ENCODE measurements at regions not wholly inside any gene's neighbourhood (a gene's known extent, or its start where the extent isn't known, plus 50 kb on each side); places are given as distances from the start of the nearest gene placed in this dataset.

- ATAC-seq (ENCODE audit: low read depth) (no peak), DNase-seq (ENCODE audit: low spot score) (no peak)
- no peaks in the 10 kb centered on the region for H3K4me1 ChIP-seq (ENCODE audit: insufficient read depth, poor library complexity, severe bottlenecking)
- no peaks in the 10 kb centered on the region for H3K36me3 ChIP-seq (ENCODE audit: low read depth)
- H3K4me3 ChIP-seq (ENCODE audit: severe bottlenecking) = no peak overlapping the region
- TF ChIP-seq CTCF (IDR thresholded peaks at IDR 0.05; ENCODE audit: poor library complexity, severe bottlenecking) = no peak
- H3K9me3 ChIP-seq (ENCODE audit: severe bottlenecking) = no peaks in the 10 kb centered on the region
- H3K27ac ChIP-seq (ENCODE audit: poor library complexity, severe bottlenecking) = no peak overlapping the region
- no peaks in the 10 kb centered on the region for H3K27me3 ChIP-seq (ENCODE audit: insufficient read depth, poor library complexity, severe bottlenecking)
Observed at GRCh38 chr3:70737666-70738290, 425.3 kb upstream of the MDFIC2 start.

GRCh38 chr3:70736009-70736408 lies 423.6 kb upstream of the MDFIC2 start:
- ATAC-seq (ENCODE audit: low read depth) (peak; percentile 81), DNase-seq (ENCODE audit: low spot score) (no peak)
- no peak for TF ChIP-seq CTCF (IDR thresholded peaks at IDR 0.05; ENCODE audit: poor library complexity, severe bottlenecking)

GRCh38 chr3:70734756-70735155 lies 422.3 kb upstream of the MDFIC2 start:
- ATAC-seq (ENCODE audit: low read depth) (no peak), DNase-seq (ENCODE audit: low spot score) (no peak)
- Histone ChIP-seq H3K9me3 (ENCODE audit: severe bottlenecking) (no peaks in the 10 kb centered on the region), H3K27me3 (ENCODE audit: insufficient read depth, poor library complexity, severe bottlenecking) (no peaks in the 10 kb centered on the region), H3K4me3 (ENCODE audit: severe bottlenecking) (no peak overlapping the region), H3K36me3 (ENCODE audit: low read depth) (no peaks in the 10 kb centered on the region), H3K27ac (ENCODE audit: poor library complexity, severe bottlenecking) (no peak overlapping the region), H3K4me1 (ENCODE audit: insufficient read depth, poor library complexity, severe bottlenecking) (no peaks in the 10 kb centered on the region)
- TF ChIP-seq CTCF (IDR thresholded peaks at IDR 0.05; ENCODE audit: poor library complexity, severe bottlenecking) = no peak

More at GRCh38 chr3:70736009-70736408, 423.6 kb upstream of the MDFIC2 start:
- H3K27ac ChIP-seq (ENCODE audit: poor library complexity, severe bottlenecking) = no peak overlapping the region
- H3K4me1 ChIP-seq (ENCODE audit: insufficient read depth, poor library complexity, severe bottlenecking) = no peaks in the 10 kb centered on the region
- no peaks in the 10 kb centered on the region for H3K36me3 ChIP-seq (ENCODE audit: low read depth)
- H3K9me3 ChIP-seq (ENCODE audit: severe bottlenecking) = no peaks in the 10 kb centered on the region
- no peak overlapping the region for H3K4me3 ChIP-seq (ENCODE audit: severe bottlenecking)
- H3K27me3 ChIP-seq (ENCODE audit: insufficient read depth, poor library complexity, severe bottlenecking) = no peaks in the 10 kb centered on the region

- Histone ChIP-seq H3K9me3 (ENCODE audit: severe bottlenecking) (no peaks in the 10 kb centered on the region), H3K4me3 (ENCODE audit: severe bottlenecking) (no peak overlapping the region), H3K27ac (ENCODE audit: poor library complexity, severe bottlenecking) (no peak overlapping the region), H3K27me3 (ENCODE audit: insufficient read depth, poor library complexity, severe bottlenecking) (no peaks in the 10 kb centered on the region), H3K4me1 (ENCODE audit: insufficient read depth, poor library complexity, severe bottlenecking) (no peaks in the 10 kb centered on the region), H3K36me3 (ENCODE audit: low read depth) (no peaks in the 10 kb centered on the region)
- no peak for DNase-seq (ENCODE audit: low spot score)
- no peak for TF ChIP-seq CTCF (IDR thresholded peaks at IDR 0.05; ENCODE audit: poor library complexity, severe bottlenecking)
- ATAC-seq (ENCODE audit: low read depth) = no peak
Observed at GRCh38 chr3:70731046-70731445, 418.6 kb upstream of the MDFIC2 start.

GRCh38 chr3:70729845-70730244 lies 417.4 kb upstream of the MDFIC2 start:
- no peak for ATAC-seq (ENCODE audit: low read depth)

More at GRCh38 chr3:70729845-70730244, 417.4 kb upstream of the MDFIC2 start:
- Histone ChIP-seq H3K4me3 (ENCODE audit: severe bottlenecking) (no peak overlapping the region), H3K27me3 (ENCODE audit: insufficient read depth, poor library complexity, severe bottlenecking) (no peaks in the 10 kb centered on the region), H3K4me1 (ENCODE audit: insufficient read depth, poor library complexity, severe bottlenecking) (no peaks in the 10 kb centered on the region), H3K27ac (ENCODE audit: poor library complexity, severe bottlenecking) (no peak overlapping the region), H3K9me3 (ENCODE audit: severe bottlenecking) (no peaks in the 10 kb centered on the region), H3K36me3 (ENCODE audit: low read depth) (no peaks in the 10 kb centered on the region)
- DNase-seq (ENCODE audit: low spot score) = no peak
- no peak for TF ChIP-seq CTCF (IDR thresholded peaks at IDR 0.05; ENCODE audit: poor library complexity, severe bottlenecking)

Data from RWPE2 (cell line).